Adrenal gland (tissue), 5 donors: ENCODE measurements at regions not wholly inside any gene's neighbourhood (a gene's known extent, or its start where the extent isn't known, plus 50 kb on each side); places are given as distances from the start of the nearest gene placed in this dataset.

ENCODE experiments used
- CTCF ChIP-seq, 6 experiments: fragments of 450-650 bp in 4 of 6; fragments of 200-600 bp in 2 of 6; sonication (generic) in 1 of 6; IDR thresholded peaks; 1 replicate in 5 of 6; 2 replicates in 1 of 6; pipeline versions ENCODE4 v1.5.1 to v1.8.0; 2016 to 2021; ENCODE audit warnings: antibody characterized with exemption in 6 of 6, mild to moderate bottlenecking in 2 of 6, moderate library complexity in 1 of 6
- POLR2A ChIP-seq, 2 donors: fragments of 450-650 bp; IDR thresholded peaks; one replicate each; pipeline ENCODE4 v1.6.1; 2017; ENCODE audit warnings: antibody characterized with exemption in 2 of 2, mild to moderate bottlenecking in 2 of 2, moderate library complexity in 1 of 2
- donor health status: DM: no; HTN: no; CAD: no.

GRCh38 chr7:68524126-68524525 lies 1074.1 kb upstream of the AUTS2 start:
- TF ChIP-seq POLR2A (IDR thresholded peaks at IDR 0.05) (no peak), CTCF (IDR thresholded peaks at IDR 0.05) (no peak)
